Jurkat, Clone E6-1 (cell line): ENCODE measurements at regions not wholly inside any gene's neighbourhood (a gene's known extent, or its start where the extent isn't known, plus 50 kb on each side); places are given as distances from the start of the nearest gene placed in this dataset.

ENCODE experiments used
- DNase-seq: peaks from one replicate; pipeline ENCODE4 v3.0.0-alpha.2; 2011; ENCODE audit warnings: low read depth, low spot score
- H3K4me3 ChIP-seq: 2 replicates; pipeline ENCODE4 v1.5.1; 2011; ENCODE audit warnings: mild to moderate bottlenecking, low read length, control low read depth, moderate library complexity

DNA sequence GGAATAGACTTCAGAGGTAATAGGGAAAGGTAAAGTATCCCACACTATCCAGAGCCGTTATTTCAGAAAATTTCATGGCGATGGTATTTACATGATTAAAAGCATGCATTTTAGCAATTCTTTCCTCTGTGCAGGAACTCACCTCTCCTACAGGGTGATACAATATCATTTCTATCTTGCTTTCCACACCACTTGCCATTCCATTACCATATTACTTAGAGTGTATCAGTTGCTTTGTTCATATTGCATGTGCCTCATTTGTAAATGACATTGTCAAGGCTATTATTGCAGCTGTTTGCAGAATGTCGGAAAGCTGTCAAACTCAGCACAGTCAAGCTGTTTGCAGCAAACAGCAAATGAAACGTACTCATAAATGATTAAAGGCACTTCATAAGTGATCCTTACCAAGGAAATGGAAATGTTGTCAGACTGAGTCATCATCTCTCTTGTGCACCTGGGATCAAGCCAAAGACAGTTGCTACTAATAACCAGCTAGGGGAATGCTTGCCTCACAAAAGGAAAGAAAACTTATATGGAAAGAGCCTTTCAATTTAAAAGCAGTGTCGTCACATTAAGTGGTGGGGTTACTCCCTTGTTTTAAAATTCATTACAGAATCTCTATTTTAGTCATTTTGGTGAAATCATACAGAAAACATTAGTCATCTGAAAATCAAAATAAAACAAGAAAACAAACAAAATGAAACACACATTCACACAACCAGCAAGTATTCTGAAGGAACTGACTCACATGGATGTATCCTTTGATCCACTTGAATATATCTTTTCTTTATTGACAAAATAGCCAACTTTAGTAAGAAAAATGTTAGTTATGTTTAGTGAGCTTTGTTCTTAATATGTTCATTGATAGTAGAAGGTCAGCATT, 1064.1 kb upstream of the CNTNAP5 start:
- H3K4me3 ChIP-seq: no peak overlapping the region
- DNase-seq: no peak

DNA sequence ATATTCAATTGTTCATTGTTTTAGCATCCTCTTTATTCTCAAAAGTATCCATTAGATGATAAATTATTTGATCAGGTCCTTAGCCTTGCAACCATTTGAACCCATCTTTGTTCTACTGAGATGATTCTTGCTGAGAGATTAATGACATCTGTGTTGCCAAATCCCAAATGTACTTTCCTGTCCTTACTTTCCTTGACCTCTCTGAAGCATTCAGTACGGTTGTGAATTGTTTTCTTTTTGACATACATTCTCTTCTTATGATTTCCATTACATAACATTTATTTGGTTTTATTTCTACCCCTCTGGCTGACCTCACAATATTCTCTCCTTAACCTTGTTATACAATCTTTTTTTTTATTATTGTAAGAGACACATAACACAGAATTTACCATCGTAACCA, 1058.6 kb upstream of the CNTNAP5 start:
- no peak overlapping the region for H3K4me3 ChIP-seq
- DNase-seq: no peak

DNA sequence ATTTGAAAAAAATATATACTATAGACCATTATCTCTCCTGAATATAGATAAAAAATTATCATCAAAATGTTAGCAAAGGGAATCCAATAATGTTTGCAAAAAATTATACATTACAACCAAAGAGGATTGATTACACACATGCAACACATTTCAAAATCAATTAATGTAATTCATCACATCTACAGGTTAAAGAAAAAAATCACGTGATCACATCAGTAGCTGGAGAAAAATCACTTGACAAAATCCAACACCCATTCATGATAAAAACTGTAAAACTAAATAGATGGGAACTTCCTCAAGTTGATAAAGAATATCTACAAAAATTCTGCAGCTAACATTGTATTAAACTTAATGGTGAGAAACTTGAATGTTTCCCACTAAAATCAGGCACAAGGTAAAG, 1047.5 kb upstream of the CNTNAP5 start:
- DNase-seq: no peak
- H3K4me3 ChIP-seq: no peak overlapping the region

DNA sequence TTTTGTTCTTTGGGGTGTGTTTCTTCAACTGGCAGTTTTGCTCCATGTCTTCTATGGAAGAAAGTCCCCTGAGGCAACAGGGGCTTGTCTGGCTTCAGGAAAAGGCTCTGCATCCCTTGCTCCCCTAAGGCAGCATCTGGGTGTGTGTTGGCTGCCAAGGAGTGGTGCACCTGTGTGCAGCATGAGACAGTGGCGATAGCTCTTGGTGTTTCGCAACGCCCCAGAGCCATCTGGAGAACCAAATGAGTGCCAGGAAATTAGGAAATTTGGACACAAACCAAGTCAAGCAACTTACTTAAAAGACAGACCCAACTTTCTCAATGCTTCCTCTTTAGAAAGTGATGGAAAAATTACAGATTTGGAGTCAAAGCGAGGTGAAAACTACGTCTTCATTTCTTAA, 1044.4 kb upstream of the CNTNAP5 start:
- no peak for DNase-seq
- H3K4me3 ChIP-seq: no peak overlapping the region

DNA sequence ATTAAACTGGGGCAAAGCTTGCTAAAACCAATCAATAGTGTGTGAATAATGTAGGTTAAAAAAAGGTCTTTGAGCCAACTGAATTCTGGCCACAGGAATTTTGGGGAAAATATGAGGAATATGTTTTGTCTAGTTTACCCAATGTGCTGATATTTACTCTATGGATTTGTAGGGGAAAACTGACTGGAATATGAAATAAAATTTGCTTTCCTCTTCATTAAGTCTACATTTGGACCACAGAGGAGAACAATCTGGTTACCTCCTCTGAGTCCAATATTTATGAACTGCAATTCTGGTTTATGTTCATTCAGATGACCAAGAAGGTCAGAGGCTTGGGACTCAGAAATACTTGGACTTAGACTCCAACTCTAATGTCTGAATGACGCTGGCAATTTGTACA, 1042.2 kb upstream of the CNTNAP5 start:
- H3K4me3 ChIP-seq: no peak overlapping the region
- DNase-seq: no peak

DNA sequence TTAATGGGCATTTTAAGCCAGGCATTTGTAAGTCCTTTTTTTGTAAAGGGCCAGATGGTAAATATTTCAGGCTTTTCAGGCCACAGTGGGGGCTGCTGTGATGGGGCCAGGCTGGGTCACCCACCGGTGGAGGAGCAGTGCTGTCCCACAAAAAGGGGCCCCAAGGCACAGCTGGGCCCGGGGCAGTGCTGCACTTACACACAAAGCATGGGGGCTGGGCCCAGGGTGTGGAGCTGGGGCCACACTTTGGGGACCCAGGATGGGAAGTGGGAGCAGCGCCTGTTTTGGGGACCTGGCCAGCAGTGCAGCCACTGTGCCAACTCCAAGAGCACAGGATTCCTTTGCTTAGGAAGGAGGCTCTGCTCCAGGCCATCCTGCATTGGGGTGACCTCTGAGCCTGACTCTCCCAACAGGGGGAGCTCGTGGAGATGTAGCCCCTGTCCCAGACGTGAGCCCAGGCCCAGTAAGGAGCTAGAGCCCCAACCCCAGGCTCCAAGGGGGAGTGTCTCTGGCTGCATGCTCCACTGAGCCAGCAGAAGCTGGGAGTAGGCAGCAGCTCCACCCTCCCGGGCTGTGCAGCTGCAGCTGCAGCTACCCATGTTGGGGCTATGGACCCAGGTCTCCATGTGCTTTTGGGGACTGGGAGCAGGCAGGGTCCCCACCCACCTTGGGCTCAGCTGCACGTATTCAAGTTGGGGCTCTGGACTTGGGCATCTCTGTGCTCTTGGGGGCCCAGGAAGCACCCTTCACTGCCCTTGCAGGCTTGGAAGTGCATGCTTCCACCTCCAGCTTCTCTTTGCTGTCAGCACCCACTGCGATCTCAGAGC, 1036.5 kb upstream of the CNTNAP5 start:
- no peak for DNase-seq
- H3K4me3 ChIP-seq: no peak overlapping the region

DNA sequence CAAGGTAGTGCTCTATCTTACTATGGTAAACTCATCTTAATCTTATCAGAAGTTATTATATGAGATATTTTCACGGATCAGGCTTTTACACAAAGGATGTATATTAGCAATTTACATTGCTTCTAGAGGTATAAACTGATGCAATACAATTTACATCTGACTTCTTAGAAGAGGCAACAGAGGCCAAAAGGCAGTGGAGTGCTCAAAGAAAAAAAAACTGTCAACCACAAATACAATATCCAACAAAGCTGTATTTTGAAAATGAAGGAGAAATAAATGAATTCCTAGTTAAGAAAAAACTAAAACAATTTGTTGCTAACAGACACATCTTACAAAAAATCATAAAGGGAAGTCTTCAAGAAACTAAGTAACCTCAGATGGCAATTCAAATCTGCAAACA, 1031.5 kb upstream of the CNTNAP5 start:
- no peak for DNase-seq

DNA sequence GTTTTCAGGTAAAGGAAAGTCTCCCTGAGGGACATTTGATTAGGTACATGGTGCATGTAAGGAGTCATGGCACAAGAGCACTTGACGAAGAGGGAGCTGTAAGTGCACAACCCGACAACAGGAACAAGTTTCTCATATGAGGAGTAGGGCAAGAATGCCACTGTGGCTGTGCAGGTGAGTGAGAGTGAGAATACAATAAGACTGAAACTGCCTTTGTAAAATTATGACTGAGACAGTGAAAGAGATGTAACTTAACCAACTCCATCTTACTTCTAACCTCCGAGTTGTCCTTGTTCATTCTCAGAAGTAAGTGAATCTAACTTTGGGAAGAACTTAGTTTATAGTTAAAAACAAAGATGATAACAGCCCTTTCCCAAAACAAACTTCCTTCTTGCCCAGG, 1025.8 kb upstream of the CNTNAP5 start:
- no peak for DNase-seq
- H3K4me3 ChIP-seq: no peak overlapping the region

More for the DNA sequence above, 1031.5 kb upstream of the CNTNAP5 start:
- no peak overlapping the region for H3K4me3 ChIP-seq

DNA sequence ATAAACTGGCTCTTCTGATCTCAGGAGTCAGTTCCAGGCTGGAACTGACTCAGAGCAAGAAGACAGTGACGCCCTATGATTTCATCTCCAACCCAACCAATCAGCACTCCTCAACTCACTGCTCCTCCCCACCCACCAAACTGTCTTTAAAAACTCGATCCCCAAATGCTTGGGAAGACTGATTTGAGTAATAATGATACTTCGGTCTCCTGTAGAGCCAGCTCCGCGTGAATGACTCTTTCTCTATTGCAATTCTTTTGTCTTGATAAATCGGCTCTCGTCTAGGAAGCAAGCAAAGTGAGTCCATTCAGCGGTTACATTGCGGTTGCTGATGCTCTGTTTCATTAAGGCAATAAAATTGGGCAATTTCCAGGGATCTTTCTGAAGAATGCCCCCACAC, 1025.3 kb upstream of the CNTNAP5 start:
- no peak for DNase-seq
- H3K4me3 ChIP-seq: no peak overlapping the region

DNA sequence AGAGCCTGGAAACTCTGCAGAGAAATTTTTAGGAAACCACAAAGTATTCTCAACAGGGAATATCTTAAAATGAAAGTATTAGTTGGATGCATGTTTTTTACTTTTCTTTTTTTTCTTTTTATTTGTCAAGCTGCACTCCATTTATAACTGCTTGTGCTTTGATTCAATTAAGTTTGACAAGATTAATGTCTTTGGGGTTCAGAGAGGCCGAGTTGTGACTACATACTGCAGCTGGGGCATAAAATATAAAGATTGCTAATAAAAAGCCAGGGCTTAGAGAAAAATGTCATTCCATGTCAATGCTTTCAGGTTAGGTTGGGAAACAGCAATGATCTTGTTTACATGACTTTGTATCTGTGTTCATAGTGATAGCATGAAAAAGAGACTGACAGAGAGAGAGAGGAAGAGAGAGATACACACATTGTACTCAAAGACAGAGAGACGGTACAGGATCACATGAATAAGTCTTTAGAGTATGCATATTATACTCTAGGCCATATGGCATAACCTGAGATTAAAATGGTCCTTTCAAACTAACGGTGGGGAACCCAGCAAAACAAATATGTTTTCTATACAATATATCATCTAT, 1022.3 kb upstream of the CNTNAP5 start:
- H3K4me3 ChIP-seq: no peak overlapping the region
- DNase-seq: no peak

DNA sequence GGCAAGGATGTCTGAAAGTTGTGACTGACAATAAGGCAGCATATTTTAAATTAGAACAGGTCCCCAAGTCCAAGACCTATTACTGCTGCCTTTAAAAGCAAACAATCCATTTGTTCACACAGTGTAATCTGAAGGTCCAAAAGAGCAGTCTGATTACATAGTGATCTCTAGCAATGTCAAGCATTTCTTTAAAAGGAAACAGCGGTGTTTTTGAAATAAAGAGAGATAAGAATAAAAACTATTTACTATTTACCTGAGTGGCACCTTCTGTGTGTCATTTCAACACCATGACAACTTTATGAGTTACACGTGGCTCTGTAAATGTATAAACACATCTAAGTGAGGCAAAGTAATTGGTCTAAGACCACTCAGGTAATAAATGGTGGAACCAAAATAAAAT, 1009.9 kb upstream of the CNTNAP5 start:
- DNase-seq: no peak
- no peak overlapping the region for H3K4me3 ChIP-seq

DNA sequence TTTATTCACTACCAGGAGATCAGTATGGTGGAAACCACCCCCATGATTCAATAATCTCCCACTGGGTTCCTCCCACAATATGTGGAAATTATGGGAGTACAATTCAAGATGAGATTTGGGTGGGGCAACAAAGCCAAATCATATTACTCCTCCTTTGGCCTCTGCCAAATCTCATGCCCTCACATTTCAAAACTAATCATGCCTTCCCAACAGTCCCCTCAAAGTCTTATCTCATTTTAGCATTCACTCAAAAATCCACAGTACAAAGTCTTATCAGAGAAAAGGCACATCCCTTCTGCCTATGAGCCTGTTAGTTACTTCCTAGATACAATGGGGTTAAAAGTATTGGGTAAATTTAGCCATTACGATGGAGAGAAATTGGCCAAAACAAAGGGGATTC, 989.5 kb upstream of the CNTNAP5 start:
- H3K4me3 ChIP-seq: no peak overlapping the region
- DNase-seq: no peak

DNA sequence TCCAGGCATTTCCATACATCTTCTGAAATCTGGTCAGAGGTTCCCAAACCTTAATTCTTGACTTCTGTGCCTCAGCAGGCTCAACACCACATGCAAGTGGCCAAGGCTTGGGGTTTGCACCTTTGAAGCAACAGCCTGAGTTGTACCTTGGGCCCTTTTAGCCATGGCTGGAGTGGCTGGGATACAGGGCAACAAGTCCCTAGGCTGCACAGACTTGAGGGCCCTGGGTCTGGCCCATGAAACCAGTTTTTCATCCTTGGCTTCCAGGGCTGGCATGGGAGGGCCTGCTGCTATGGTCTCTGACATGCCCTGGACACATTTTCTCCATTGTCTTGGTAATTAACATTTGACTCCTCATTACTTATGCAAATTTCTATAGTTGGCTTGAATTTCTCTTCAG, 988.8 kb upstream of the CNTNAP5 start:
- no peak overlapping the region for H3K4me3 ChIP-seq
- DNase-seq: no peak

DNA sequence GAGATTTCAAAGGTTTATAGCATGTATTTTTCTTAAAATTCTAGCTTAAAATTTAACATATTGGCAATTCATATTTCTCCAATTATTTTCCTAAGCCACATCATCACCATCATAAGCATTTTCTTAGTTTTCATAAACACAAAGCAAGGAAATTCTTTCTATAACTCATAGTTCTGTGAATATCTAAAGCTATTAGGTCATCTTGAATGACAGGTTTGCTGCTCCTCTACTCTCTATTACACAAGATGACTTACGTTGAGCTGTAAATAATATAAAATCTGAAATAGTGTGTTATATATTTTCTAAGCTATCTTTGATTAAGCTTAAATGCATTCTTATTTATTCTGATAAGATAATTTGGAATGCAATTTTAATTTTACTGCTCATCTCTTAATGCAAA, 984.6 kb upstream of the CNTNAP5 start:
- DNase-seq: no peak
- H3K4me3 ChIP-seq: no peak overlapping the region

DNA sequence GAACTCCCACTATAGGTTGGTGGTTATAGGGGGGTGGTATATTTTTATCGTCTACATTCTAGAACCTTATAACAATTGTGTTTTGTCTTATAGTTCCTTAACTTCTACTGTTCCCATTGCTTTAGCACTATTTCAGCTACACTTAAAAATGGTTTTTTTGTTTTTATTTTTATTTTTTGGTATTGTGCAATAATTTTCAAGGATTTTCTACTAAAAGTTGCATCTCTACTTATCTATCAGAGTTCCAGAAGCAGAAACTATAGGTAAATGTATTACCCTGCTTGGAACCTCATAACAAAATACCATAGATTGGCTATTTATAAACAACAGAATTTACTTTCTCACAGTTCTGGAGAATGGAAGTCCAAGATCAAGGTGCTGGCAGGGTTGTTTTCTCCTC, 981.6 kb upstream of the CNTNAP5 start:
- no peak for DNase-seq
- no peak overlapping the region for H3K4me3 ChIP-seq

DNA sequence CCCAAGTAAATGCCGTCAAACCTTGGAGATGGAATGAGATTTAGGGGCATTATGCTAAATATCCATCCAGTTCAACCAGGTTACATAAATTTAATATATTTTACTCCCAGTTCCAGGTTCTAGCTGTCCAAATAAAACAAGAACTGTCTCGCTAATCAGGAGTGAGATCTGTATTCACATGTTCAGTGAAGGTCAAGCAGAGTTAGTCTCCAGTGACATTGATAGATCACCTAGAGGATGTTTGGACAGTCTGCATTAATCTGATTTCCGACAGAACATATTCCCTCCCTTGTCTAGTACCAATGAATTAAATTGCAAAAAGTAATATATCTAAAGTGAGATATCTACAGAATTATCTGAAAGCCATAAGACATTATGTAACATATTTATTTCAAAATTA, 979.4 kb upstream of the CNTNAP5 start:
- H3K4me3 ChIP-seq: no peak overlapping the region
- DNase-seq: no peak

DNA sequence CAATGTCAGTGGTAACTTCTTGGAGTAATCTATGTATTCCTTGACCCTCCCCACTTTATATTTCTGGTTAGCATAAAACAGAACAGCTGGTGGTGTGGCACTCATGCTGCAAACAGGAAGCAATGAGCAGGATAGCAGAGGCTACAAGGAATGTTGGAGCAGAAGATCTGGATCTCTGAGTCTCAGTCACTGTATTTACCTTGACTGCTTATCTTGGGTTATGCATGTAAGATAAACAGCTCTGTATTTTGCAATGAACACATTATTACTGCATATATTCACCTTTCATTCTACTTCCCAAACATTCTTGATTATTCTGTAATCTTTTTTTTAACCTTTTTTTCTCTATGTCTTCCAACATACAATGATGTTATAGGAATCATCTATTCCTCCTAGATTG, 977.9 kb upstream of the CNTNAP5 start:
- DNase-seq: no peak
- no peak overlapping the region for H3K4me3 ChIP-seq

DNA sequence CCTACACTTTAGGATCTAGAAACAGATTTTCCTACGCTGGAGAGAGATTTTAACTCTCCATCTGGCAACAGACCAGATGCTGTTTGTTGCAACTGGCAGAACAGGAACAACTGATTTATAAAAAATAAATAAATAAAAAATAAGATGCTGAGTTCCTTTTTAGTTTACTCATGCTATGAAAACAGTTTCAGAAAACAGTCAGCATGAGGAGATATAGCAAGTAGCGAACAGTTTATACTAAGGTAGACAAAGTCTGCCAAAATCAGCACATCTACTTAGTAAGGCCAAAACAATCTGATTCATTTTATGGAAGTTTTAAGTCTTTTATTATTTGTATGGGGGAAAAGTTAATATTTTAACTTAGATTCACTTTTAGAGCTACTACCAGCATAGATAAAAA, 974.0 kb upstream of the CNTNAP5 start:
- H3K4me3 ChIP-seq: no peak overlapping the region
- no peak for DNase-seq

DNA sequence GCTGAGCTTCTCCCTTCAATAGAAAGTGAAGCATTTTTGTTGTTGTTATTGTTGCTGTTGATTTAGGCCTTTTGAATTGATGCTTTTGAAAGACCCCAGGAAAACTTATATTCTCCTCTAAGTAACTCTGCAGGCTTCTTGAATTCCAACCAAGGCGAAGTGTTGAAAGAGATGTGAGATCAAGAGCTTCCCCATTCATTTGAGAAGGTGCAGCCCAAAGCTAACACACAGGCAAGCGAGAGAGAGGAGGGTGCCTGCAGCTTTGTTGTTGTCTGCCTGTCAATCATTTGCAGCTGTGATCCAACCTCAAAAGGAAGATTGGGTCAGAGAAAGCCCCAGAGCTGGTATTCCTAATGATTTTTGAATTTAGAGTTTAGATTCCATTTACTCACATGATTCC, 963.6 kb upstream of the CNTNAP5 start:
- DNase-seq: no peak

DNA sequence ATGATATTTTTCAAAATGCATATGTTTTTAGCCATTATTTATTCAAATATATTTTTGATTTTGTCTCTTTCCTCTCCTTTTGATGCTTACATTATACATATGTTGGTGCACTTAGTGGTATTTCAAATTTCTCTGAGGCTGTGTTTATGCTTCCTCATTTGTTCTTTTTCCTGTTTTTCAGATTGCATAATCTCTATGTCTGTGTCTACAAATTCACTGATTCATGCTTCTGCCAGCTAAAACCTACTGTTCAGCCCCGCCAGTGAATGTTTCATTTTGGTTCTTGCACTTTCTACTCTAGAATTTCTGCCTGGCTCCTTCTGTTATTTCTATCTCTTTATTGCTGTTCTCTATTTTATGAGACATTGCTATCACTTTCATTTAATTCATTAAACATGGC, 951.7 kb upstream of the CNTNAP5 start:
- no peak overlapping the region for H3K4me3 ChIP-seq
- DNase-seq: no peak

More for the DNA sequence above, 963.6 kb upstream of the CNTNAP5 start:
- H3K4me3 ChIP-seq: no peak overlapping the region
